Mucosa of descending colon (tissue), 3 donors: ENCODE measurements at regions not wholly inside any gene's neighbourhood (a gene's known extent, or its start where the extent isn't known, plus 50 kb on each side); places are given as distances from the start of the nearest gene placed in this dataset.

Experiments
- ATAC-seq: fragments of 200-7000 bp; cut with Tn5 transposase; one replicate; pipeline ENCODE4 v1.9.1; 2020; ENCODE audit warnings: mild to moderate bottlenecking, moderate library complexity
- DNase-seq, 3 donors: peaks; one replicate each; pipeline ENCODE4 v3.0.0-alpha.2; 2020
- H3K36me3 ChIP-seq: fragments of 200-600 bp; one replicate; pipeline ENCODE4 v1.8.0; 2021; ENCODE audit warnings: low read depth, mild to moderate bottlenecking
- H3K4me1 ChIP-seq: fragments of 200-600 bp; one replicate; pipeline ENCODE4 v1.8.0; 2021; ENCODE audit warnings: low read depth, mild to moderate bottlenecking
- H3K4me3 ChIP-seq: fragments of 200-600 bp; one replicate; pipeline ENCODE4 v1.8.0; 2021; ENCODE audit warnings: mild to moderate bottlenecking
- H3K9me3 ChIP-seq: fragments of 200-600 bp; one replicate; pipeline ENCODE4 v1.8.0; 2021; ENCODE audit warnings: mild to moderate bottlenecking
- intact Hi-C, 2 donors: fragments of 100-400 bp; cut with DNase I in 1 of 2; cut with micrococcal nuclease in 1 of 2; formaldehyde crosslinking; loops; one replicate each; pipeline versions ENCODE4 v1.11.0 to v1.11.1; 2022; cut with DNase I, micrococcal nuclease
- TF ChIP-seq, protein P1 (sequence below): fragments of 200-600 bp; IDR thresholded peaks from one replicate; pipeline ENCODE4 v1.8.0; 2022; ENCODE audit warnings: antibody characterized with exemption, mild to moderate bottlenecking
- donor health status: DM: no; HTN: no; CAD: no; lungs with moderate emphysema.
- donor health status: DM: no; HTN: no; CAD: no.
- donor health status: DM: no; HTN: yes; CAD: no.

DNA sequence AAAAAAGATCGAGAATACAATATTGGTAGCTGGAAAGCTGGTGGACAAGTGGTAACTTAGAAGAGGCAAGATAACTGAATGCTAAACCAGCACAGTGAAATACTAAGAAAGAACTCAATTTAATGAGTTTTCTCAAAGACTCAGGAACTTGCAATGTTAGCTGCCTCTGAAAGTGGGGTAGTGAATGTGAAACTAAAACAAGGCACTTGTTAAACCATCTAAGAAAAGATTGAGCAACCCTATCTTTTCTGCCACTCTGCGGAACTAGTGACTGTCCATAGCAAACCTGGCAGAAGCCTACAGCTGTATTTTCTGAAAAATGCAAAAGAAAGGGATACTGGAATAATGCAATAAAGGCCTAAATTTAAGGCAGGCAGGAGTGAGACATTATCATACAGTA is 1574.4 kb upstream of the PRR20A start:
- Histone ChIP-seq H3K36me3 (no peaks in the 10 kb centered on the region), H3K4me1 (no peaks in the 10 kb centered on the region), H3K9me3 (peaks cover 24% of the 10 kb centered on the region), H3K4me3 (no peak overlapping the region)
- DNase-seq, result no peak
- TF ChIP-seq, protein P1, sequence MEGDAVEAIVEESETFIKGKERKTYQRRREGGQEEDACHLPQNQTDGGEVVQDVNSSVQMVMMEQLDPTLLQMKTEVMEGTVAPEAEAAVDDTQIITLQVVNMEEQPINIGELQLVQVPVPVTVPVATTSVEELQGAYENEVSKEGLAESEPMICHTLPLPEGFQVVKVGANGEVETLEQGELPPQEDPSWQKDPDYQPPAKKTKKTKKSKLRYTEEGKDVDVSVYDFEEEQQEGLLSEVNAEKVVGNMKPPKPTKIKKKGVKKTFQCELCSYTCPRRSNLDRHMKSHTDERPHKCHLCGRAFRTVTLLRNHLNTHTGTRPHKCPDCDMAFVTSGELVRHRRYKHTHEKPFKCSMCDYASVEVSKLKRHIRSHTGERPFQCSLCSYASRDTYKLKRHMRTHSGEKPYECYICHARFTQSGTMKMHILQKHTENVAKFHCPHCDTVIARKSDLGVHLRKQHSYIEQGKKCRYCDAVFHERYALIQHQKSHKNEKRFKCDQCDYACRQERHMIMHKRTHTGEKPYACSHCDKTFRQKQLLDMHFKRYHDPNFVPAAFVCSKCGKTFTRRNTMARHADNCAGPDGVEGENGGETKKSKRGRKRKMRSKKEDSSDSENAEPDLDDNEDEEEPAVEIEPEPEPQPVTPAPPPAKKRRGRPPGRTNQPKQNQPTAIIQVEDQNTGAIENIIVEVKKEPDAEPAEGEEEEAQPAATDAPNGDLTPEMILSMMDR, result no peak
- ATAC-seq, result no peak
- intact Hi-C loops, result no loop called here

DNA sequence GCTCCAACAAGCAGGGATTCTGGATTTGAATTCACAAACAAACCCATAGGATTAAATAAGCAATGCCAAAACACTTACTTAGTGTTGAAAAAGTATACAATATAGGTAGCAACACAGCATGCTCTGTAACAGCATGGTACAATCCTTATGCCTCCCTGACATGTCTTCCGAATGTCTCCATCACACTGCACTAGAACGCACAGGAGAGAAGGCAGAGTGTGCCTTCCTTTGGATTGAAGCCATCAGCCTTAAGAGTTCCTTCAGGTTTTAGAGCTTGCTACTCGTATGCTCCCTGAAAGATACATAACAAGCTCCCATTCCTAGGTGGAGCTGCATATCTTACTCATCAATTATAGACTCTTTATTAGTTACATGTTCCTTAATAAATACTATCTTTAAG is 1573.9 kb upstream of the PRR20A start:
- intact Hi-C loops, result no loop called here
- Histone ChIP-seq H3K4me3 (no peak overlapping the region), H3K4me1 (no peaks in the 10 kb centered on the region), H3K36me3 (no peaks in the 10 kb centered on the region), H3K9me3 (peaks cover 20% of the 10 kb centered on the region)
- no peak for DNase-seq
- TF ChIP-seq, protein P1, result no peak
- ATAC-seq, result no peak

DNA sequence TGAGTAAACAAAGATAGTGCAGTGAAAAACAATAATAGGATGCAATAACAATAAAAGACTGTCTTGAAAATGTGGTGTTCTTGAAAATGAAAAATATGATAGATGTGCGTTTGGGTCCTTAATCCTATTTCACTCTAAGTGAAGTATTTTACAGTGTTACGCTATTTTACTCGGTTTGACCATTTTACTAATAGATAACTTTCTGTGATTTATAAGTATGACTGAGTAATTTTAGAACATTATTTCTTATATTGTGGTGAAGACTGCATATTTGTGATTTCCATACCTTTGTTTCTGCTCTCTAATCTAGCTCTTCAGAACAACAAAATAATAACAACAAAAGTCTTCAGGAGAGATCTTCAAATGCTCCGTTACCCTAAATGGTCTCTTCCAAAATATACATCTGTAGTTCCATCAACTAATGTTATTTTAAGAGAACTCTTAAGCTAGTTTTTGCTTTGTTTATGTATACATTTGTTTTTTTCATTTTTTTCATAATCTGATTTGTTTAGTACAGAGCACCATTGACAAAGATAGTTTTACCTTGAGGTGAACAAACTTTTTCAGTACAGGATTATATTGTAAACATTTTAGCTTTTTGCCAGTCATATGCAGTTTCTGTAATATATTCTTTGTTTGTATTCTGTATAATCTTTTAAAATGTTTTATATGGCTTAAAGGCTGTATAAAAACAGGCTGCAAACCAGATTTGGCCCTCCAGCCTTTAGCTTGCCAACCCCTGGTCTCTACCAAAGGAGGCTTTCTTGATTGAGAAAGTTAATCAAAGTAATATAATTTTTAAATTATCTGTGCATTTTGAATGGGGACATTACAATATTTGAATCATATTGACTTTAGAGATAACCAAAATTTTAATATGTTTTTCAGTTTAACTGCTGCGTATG is 1572.7 kb upstream of the PRR20A start:
- ATAC-seq (no peak), DNase-seq (no peak)
- no peaks in the 10 kb centered on the region for H3K36me3 ChIP-seq
- H3K4me1 ChIP-seq, result no peaks in the 10 kb centered on the region
- intact Hi-C loops, result no loop called here
- H3K4me3 ChIP-seq, result no peak overlapping the region
- TF ChIP-seq, protein P1, result no peak
- H3K9me3 ChIP-seq, result peaks cover 20% of the 10 kb centered on the region

DNA sequence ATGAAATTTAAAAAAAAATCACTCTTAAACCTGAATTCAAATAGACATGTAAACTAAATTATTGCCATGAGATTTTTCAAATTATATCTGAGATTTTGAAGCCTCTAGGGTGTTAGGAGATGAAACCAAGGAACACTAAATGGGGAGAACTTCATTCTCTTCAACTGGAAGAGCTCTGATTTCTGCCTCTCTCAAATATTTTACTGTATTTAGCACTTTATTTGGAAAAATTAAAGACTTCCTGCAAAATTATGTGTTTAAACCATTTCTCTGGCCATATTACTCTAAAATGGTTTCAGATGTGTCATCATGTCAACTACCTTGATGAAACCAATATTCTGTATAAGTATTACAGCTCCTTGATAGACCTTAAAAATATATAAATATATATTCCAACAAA is 1571.6 kb upstream of the PRR20A start:
- intact Hi-C loops, result no loop called here
- no peak for DNase-seq
- H3K4me1 ChIP-seq, result no peaks in the 10 kb centered on the region
- no peak for ATAC-seq
- peaks cover 17% of the 10 kb centered on the region for H3K9me3 ChIP-seq
- no peaks in the 10 kb centered on the region for H3K36me3 ChIP-seq
- no peak overlapping the region for H3K4me3 ChIP-seq
- TF ChIP-seq, protein P1, result no peak

DNA sequence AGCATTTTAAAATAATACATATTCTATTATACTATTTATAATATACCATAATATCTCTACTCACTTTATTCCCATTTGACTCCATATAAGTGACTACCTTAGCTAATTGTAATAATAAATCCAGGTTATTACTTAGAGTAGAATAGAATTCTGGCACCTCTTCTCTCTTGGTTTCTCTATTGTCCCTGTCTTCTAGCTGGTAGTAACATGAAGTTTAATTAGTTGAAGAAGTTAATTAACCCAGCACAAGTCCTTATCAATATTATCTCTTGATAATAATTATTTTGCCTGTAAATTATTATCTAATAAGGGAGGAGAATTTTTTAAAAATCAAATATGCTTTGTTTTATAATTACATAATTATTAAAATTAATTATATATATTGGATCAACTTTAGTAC is 1571.2 kb upstream of the PRR20A start:
- H3K4me3 ChIP-seq, result no peak overlapping the region
- ATAC-seq (no peak), DNase-seq (no peak)
- intact Hi-C loops, result no loop called here
- no peaks in the 10 kb centered on the region for H3K36me3 ChIP-seq
- no peaks in the 10 kb centered on the region for H3K4me1 ChIP-seq
- H3K9me3 ChIP-seq, result peaks cover 13% of the 10 kb centered on the region
- TF ChIP-seq, protein P1, result no peak
